SW 1271 (cell line): ENCODE measurements at regions not wholly inside any gene's neighbourhood (a gene's known extent, or its start where the extent isn't known, plus 50 kb on each side); places are given as distances from the start of the nearest gene placed in this dataset.
"Not testable (repeated sequence)": the region's sequence is repeated elsewhere in the genome, so short reads cannot be mapped to it uniquely, and the experiment has no call there.

ENCODE experiments used
- DNase-seq, 2 experiments: peaks; one replicate each; lab custom pipeline; 2025; lab: John Stamatoyannopoulos, UW

DNA sequence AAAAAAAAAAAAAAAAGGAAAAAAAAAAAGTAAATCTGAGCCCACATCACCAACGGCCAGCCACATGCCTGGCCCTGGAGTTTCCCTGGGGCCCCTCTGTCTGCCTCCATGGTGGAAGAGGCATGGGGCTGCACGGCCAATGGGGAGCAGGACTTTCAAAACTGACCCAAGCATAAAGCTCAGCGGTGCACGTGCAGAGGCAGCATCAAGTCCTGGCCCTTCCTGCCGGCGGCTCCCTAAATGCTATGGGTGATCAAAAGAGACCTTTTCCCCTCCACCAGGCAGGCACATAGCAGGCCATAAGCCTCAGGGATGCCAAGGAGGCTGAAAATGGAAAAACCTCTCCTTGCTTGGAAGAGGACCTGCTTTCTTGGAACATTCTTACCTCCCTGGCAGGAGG, 94.3 kb downstream of the OAT start:
- DNase-seq, result no peak

DNA sequence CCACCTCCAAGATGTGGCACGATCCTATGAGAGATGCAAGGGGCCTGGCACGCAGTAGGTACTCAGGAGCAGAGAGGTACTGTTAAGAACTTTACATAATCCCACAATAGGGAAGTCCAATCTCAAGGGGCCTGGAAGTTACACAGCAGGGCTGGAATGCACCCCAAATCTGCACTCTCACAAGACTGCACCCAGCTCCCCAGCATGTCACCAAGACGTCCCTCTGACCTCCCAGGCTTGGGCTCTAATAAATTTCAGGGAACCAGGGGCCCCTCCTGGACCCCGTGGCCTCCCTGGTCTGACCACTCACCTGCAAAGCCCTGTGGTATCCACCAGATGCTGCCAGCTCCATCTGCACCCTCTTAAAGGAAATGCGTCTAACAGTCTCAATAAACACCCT, 94.9 kb downstream of the OAT start:
- DNase-seq, result no peak

DNA sequence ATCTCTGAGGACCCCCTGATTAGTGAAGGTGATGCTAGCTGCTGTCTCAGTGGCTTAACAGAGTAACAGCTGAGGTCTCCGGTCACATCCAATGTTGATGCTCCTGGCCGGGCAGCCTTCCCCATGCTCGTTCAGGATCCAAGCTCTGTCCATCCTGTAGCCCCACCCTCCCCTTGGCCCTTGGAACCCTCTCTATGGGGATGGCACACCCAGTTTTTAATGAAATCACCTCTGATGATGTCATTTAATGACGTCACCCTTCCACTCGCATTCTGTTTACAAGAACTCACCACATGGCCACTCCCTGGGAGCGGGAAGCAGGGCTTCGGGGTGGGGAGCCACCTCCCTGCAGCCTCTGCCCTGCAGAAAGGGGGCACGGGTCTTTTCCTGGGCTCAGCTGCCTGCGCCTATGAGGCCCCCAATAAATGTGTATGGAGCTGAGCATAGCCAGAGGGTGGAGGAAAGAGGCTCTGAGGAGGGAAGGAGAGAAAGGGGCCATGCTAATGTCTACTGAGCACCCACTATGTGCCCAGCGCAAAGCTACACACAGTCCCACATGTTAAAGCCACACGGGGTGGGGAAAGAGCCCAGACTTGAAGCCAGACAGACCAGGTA, 95.5 kb downstream of the OAT start:
- DNase-seq, result no peak

DNA sequence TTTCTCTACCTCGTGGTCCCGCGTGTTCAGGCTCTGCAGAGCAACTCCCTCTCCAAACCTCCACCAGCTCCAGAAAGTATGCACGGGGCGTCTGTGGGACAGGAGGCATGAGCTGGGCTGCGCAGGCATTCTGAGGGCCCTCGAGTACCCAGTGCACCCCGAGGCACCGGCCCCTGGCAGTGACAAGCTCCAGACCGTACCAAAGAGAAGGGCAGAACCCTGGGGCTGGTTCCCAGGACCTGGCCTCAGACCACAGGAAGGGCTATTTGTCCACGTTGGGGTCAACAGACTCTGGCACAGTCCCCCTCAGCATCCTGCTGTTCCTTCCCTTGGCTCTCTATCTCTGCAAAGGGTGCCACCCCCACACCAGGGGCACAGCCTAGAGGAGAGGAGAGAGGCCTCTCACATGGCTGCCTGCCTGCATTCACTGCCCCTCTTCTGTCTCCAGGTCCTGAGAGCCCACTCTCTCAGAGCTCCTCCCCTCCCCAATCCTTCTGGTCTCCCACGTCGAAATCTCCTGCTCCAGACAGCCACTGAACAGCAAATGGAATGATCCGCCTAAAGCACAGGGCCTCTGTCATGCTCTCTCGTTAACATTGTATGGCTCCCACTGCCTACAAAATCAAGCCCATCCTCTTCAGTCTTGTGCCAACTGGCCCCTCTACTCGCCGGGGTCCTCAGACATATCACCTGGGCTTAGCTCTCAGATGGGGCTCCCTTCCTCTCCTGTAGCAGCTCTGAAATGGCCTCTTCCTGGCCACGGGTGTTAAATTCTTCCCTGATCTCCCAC, 96.3 kb downstream of the OAT start:
- DNase-seq, result no peak

DNA sequence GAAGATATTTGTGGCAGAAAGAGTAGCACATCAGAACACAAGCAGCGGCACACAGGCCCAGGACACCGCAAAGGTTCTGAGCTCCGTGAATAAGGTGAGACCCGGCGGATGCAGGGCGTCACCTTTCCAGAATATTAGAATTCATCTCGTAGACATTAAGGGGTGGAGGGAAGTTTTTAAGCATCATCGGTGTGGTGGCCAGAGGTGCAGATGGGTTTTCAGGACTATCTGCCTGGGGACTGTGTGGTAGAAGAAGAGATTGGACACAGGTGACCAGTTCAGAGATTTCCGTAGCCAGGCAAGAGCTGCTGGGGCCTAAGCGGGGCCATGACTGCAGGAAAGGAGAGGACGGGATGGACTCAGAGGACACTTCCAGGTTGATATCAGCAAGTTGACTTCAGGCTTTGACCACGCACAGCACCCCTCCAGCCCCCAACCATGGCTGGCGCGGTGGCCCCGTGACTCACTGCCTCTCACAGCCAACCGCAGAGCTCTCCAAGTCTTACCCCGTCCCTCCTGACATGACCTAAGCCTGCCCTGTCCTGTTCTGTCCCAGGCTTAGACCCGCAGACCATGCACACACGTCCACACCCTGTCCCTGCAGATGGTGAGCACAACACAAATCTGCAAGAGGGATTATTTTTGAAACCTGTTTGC, 97.2 kb downstream of the OAT start:
- DNase-seq, result no peak

DNA sequence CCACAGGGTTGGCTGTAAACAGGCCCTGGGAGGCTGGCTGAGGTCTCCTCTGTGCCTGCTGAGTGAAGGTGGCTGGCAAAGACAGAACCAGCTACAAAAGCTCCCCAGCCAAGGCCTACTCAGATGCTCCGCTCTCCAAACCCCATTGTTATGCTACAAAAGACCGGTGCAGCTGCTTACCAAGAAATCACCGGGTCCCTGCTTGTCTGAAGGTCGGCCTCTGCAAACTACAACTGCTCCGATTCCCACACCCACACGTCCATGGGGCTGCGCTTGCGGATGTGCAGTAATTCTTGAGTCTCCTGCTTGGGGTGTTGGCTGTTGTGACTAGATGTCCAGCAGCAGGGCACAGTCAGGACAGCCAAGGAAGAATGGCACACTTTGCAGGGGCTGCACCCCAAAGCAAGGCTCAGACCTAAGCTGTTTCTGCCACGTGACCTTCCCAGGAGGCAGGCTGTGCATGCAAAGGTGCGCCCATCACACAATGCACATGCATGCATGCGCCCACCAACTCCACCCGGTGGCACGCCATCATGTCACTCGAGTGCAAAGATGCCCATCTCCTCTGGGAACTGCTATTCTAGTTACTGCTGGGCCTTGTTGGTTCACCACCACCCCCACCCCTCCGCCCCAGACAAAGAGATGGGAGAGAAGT, 97.8 kb downstream of the OAT start:
- no peak for DNase-seq

DNA sequence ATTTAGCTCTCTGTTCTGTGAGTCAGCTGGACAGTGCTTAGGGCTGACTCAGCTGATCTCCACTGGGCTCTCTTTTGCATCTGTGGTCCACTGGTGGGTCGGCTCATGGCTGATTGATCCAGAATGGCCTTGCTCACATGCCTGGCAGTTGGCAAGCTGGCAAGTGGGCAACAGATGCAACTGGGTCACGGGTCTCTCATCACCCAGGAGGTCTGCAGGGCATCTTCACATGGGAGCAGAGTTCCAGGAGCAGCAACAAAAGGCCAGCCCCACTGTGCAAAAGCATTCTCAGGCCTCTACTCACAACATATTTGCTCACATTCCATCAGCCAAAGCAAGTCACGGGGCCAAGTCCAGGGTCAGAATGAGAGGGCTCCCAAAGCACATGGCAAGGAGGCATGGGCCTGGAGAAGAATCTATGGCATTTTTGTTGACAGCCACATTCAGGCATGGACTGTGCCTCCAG, 98.8 kb downstream of the OAT start:
- no peak for DNase-seq

DNA sequence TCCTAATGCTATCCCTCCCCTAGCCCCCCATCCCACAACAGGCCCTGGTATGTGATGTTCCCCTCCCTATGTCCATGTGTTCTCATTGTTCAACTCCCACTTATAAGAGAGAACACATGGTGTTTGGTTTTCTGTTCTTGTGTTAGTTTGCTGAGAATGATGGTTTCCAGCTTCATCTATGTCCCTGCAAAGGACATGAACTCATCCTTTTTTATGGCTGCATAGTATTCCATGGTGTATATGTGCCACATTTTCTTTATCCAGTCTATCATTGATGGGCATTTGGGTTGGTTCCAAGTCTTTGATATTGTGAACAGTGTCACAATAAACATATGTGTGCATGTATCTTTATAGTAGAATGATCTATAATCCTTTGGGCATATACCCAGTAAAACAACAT, 99.2 kb downstream of the OAT start:
- DNase-seq, result not testable (repeated sequence)

DNA sequence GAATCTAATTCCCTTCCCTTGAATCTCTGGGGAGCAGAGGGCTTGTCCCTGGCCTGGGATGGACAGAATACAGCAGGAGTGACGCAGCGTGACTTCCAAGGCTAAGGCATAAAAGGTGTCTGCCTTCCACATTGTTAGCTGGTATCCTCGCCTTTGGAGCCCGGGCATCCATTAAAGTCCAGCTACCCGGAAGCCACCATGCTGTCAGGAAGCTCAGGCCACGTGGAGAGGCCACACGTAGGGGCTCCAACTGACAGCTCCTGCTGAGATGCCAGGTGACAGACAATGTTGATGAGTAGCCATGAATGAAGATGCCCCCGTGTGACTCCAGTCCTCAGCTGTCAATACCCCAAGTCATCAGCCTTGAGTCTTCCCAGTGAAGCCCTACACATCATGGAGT, 99.9 kb downstream of the OAT start:
- no peak for DNase-seq

DNA sequence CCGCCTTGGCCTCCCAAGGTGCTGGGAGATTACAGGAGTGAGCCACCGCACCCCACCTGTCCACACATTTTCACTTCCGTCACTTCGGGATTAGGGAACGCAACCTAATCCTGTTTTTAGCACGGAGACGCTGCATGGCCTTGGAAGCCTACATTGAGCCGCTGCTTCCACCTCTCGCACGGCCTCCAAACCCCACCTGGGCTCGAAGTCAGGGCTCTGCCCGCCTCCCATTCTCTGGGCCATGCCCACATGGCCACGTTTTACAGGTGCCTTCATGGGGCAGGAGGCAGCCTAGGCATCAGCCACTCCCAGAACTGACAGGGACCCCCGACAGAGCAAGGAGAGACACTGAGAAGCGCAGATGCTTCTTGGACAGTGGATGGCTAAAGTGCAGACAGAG, 100.6 kb downstream of the OAT start:
- DNase-seq, result no peak

DNA sequence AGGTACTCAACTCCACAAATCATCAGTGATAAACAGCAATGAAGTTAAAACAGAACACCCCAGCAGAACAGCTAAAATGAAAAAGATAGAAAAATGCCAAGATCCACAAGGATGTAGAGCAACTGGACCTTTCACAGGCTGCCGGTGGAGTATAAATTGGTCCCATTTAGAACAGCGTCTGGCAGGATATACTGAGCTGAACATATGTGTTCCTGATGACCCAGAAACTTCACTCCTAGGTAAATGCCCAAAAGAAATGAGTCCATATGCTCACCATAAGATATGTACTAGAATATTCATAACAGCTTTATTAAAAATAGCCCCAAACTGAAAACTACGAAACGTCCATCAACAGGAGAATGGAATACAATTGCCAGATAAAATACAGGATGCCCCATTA, 102.4 kb downstream of the OAT start:
- no peak for DNase-seq

DNA sequence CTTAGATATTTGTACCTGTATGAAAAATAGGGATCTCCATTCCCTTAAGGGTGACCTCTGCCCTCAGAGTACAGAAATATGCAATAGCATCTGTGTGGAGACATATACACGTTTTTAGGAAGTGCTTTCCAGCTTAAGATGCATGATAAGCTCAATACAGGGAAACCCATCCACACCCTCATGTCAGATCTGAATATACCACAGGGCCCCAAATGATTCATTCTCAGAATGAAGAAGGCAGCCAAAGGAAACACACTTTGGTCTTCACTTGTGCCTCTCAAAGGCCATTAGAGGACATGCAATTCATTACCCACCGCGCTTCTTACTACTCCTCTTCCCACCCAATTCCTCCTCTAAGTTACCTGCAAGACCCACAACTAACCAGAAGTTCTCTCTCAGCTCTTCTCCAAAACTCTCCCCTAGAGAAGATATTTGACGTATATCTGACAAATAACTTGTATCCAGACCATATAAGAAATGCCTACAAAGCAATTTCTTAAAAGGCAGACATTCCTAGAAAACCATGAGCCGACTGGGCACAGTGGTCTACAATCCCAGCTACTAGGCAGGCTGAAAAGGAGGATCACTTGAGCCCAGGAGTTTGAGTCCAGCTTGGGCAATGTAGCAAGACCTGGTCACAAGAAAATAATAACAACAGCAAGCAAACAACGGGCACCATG, 103.0 kb downstream of the OAT start:
- no peak for DNase-seq

DNA sequence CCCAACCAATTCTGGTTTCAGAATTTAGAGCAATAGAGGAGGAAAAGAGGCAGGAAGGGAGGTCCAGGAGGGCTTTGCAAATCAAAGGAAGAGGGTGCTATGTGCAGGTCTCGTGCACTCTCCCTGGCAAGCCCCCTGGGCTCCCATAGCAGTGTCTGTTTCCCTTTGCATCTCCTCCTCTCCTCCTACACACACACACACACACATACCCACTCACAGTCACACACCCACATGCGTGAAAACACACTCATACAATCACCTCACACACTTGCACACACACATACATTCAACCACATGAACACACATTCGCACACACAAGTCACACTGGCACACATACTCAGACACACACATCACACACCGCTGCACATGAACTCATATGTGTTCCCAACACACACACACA, 105.3 kb downstream of the OAT start:
- no peak for DNase-seq

DNA sequence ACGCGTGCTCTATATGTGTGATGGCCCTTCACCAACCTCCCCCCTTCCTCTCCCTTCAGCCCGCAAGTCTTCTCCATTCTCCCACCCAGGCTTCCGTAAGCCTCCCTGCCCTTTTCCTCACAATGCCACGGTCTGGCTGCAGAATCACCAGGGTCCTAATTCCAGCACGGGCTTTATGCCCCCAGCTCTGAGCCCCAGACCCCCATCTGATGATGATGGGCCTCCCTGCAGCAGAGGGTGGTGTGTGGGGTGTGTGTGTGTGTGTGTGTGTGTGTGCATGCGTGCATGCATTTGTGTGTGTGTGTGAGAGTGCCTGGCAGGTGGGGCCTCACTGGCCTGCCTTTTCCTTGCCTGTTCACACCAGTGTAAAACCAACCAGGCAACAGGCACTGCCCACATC, 109.9 kb downstream of the OAT start:
- DNase-seq, result no peak

DNA sequence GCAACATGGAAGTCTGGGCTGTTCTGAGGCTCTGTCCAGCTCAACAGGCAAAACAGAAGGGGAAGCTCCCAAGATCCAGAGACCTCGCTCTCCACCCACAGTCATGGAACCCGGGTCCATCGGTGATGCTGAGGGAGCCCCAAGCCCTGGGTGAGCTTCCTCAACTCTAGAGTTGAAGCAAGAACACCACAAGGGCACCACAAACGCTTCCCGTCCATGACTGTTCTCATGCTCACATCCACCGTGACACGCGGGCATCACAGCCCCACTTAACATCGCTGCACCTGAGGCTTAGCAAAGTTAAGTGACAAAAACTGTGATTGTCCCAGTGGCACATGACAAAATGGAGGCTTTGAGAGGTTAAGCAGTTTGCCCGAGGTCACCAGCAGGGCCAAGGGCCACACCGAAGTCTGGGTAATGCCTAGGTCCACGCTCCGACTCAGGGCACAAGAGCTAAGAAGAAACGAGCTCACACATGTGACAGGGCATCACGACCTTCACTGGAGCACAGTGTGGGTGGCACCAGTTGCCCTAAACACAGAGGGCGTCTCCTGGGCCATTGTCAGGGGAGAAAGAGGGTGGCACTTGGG, 110.6 kb downstream of the OAT start:
- DNase-seq, result no peak

DNA sequence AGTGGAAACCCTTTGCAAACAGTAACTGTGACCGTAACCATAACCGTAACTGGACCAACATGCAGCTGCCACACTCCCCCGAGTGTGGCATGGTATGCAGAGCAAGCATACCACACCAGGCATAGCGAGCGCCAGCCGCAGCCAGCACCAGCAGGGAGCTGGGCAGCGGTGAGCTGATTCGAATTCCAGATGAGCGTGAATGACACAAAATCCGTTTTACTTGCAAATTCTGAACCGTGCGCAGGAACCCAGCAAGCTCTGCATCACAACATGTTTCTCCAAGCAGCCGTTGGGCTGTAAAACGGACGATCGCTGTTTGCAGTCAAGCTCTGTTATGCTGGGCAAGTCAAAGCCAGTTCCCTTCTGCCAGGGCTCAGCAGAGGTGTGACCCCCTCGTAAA, 111.1 kb downstream of the OAT start:
- DNase-seq, result no peak

DNA sequence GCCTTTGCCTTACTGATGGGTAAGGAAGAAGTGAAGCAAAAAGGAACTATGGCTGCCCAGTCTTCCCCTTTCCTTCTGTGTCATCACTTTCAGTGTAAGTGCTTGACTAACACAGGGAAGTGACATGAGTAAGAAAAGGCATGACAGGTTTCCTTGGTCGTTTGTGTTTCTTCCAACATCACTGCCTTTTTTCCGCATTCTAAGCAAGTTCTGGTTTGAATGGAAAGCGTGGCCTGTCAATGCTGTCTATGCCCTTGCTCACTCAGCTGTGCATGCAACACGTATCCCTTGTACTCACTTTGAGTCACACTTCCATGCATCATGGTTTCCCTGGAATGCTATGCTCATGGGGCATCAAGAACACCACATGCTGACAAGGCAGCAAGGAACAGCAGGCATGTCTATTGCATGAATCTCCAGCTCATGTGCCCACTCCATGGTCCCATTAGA, 111.8 kb downstream of the OAT start:
- DNase-seq, result no peak

DNA sequence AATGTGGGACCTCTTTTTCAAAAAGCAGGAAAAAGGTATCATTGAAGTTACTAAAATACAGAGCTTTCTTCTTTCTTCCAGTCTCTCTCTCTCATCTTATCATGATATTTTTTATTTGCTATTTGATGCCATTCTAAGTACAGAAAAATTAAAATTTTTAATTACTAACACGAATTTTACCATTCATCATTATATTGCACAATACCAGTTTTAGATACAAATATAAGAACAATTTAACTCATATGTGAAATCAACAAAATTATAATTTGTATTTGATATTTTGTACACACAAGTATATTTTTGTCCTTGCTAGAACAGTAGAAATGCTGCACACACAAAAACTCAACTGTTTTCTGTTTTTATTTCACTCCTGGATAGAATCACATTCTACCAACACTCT, 112.2 kb downstream of the OAT start:
- no peak for DNase-seq

DNA sequence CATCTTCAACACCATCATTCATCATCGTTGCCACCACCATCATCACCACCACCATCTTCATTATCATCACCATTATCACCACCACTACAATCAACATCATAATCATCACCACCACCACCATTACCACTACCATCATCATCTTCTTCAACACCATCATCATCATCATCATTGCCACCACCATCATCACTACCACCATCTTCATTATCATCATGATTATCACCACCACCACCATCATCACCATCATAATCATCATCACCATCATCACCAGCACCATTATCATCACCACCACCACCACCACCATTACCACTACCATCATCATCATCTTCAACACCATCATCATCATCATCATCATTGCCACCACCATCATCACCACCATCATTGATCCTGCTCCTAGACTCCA, 112.7 kb downstream of the OAT start:
- DNase-seq, result no peak

DNA sequence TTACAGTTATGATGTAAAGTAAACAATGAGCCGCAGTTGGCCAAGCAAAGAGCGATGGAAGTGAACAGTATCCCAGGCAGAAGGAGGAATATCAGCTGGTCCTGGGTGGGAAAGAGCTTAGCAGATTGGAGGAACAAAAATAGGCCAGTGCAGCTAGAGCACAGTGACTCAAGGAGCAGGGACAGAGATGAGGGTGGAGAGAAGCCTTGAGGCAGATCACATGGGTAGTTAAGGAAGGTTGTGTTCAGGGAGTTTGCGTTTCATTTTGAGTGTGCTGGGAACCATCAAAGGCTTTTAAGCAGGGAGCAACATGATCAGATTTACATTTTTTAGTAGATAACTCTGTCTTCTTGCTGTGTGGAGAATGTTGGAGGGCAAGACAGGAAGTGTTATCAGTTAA, 113.6 kb downstream of the OAT start:
- no peak for DNase-seq

DNA sequence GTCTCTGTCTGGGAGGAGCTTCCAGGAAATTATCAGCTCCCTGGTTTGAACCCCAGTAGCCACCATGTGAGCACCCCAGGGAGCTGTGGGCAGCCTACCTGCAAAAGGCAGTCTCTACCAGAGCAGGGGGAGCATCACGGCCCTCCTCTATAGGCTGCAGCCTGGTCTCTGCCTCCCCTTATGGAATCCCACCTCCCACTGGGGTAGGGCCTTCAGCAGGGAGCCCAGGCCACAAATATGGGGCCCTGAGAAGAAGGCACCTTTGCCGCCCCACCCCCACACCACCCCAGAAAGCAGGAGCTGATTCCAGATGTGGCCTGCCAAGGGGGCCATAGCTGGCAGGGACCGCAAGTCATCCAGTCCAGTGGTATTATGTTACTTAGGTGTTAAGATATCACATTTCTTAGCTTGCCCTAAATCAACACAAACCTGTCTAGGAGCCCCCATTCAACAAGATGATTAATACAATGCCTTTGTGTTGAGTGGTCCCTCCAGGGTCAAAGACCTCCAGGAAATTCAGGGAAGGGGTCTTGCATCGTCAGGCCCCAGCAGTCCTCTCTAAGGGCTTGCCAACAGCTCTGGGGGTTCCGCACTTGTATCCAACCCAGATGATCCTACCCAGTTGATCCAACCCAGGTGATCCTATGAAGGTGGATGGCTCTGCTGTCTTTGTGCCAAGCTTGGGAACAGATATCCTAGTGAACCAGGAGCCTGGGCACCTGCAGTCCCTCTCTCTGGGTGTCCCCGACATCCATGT, 114.9 kb downstream of the OAT start:
- no peak for DNase-seq
